RWPE1 (cell line): ENCODE measurements at regions not wholly inside any gene's neighbourhood (a gene's known extent, or its start where the extent isn't known, plus 50 kb on each side); places are given as distances from the start of the nearest gene placed in this dataset.
"Not testable (repeated sequence)": the region's sequence is repeated elsewhere in the genome, so short reads cannot be mapped to it uniquely, and the experiment has no call there.

Experiments
- CTCF ChIA-PET: fragments of 350-600 bp; sonication (Branson Sonifier 250); formaldehyde crosslinking; extraction: SDS; loops from one replicate; lab custom pipeline; 2021; lab: Yijun Ruan, JAX
- POLR2A ChIA-PET: fragments of 400-600 bp; formaldehyde crosslinking; extraction: SDS; loops from one replicate; lab custom pipeline; 2020; ENCODE audit warnings: antibody characterized with exemption; ENCODE audit not compliant: low non-redundant PET; lab: Yijun Ruan, JAX
- DNase-seq: peaks from one replicate; pipeline ENCODE4 v3.0.0; 2012; ENCODE audit warnings: low spot score
- H3K27ac ChIP-seq: fragments of 450-650 bp; 2 replicates; pipeline ENCODE4 v1.5.1; 2017
- TF ChIP-seq, protein P1 (sequence below): fragments of 450-650 bp; conservative IDR thresholded peaks from 2 replicates; pipeline ENCODE4 v1.5.1; 2017; ENCODE audit warnings: low read depth, mild to moderate bottlenecking

DNA sequence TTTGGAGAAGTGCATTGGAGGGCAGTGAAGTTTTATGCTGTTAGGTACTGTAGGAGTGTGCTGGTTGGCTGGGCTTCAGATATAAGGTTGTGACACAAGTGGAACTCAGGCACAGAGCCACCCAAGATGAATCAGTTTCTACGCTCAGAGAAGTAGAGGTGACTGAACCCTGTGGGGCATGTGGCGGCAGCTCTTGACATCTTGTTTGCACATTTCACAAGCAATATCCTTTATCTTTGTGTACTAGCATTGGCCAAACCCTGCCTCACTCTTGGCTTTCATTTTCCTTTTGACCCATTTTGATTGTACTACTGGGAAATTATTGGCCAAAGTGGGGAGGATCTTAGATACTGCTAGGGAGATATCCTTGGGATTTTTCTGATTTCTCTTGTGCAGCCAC lies 110.0 kb downstream of the PSAT1 start:
- ChIA-PET POLR2A (no interaction called here), CTCF (interaction anchor here (0.5 kb wide), 1 partner anchor 1027 kb away, joined by 7 read pairs; no protein-coding TSS in a partner anchor)
- no peak for DNase-seq
- no peak overlapping the region for H3K27ac ChIP-seq
- TF ChIP-seq, protein P1, sequence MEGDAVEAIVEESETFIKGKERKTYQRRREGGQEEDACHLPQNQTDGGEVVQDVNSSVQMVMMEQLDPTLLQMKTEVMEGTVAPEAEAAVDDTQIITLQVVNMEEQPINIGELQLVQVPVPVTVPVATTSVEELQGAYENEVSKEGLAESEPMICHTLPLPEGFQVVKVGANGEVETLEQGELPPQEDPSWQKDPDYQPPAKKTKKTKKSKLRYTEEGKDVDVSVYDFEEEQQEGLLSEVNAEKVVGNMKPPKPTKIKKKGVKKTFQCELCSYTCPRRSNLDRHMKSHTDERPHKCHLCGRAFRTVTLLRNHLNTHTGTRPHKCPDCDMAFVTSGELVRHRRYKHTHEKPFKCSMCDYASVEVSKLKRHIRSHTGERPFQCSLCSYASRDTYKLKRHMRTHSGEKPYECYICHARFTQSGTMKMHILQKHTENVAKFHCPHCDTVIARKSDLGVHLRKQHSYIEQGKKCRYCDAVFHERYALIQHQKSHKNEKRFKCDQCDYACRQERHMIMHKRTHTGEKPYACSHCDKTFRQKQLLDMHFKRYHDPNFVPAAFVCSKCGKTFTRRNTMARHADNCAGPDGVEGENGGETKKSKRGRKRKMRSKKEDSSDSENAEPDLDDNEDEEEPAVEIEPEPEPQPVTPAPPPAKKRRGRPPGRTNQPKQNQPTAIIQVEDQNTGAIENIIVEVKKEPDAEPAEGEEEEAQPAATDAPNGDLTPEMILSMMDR: no peak

DNA sequence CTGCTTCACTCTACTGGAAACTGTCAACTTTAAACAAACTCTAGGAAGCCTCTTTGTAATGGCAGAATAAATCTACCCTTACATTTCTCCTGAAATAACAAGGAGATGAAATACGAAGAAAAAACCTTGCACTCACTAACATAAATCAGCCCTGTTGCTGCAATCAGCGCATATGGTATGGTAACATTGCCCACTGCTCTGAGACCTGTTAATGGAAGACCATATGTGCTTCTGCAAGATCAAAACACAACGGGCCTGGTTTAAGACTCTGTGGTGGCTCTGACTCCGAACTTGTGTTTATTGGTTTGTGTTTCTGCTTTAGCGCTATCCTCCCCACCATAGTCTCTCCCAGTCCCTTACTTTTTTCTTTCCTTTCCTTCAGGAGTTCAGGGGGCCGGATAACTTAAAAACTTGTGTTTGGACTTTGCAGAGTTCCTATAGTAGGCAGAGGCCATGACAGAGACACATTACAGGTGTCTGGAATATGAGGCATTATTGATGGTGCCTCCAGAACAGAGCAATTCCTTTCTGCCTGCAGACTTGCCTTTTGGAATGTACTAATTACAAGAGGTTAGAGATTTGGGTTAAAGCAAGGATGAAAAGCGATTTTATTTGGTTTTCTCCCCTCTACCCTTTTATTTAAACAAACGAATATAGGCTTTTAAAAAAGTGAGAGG lies 110.8 kb downstream of the PSAT1 start:
- ChIA-PET CTCF (interaction anchor here (0.6 to 0.7 kb wide), 2 partner anchors 415 to 430 kb away, joined by 3 to 4 read pairs; no protein-coding TSS in a partner anchor), POLR2A (no interaction called here)
- no peak for DNase-seq
- TF ChIP-seq, protein P1: no peak
- no peak overlapping the region for H3K27ac ChIP-seq

DNA sequence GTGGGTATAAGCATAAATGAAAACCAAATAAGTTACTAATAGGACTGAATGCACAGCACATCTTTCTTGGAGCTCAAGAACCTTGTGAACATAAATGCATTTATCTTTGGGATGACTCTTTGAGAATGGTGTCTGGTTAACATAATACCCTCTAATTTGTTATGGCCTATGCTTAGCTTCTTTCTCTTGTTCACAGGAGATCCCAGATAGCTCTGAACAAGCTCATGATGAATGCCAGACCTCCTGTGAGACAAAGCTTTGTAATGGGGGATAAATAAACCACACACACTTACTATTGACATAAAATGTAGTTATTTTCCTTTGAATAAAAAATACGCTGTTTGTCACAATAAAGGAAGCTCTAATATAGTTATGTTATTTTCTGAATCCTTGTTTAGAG lies 111.5 kb downstream of the PSAT1 start:
- CTCF ChIA-PET: interaction anchor here (0.7 kb wide), 1 partner anchor 431 kb away, joined by 3 read pairs; no protein-coding TSS in a partner anchor
- POLR2A ChIA-PET: no interaction called here
- TF ChIP-seq, protein P1: no peak
- DNase-seq: no peak
- H3K27ac ChIP-seq: no peak overlapping the region

DNA sequence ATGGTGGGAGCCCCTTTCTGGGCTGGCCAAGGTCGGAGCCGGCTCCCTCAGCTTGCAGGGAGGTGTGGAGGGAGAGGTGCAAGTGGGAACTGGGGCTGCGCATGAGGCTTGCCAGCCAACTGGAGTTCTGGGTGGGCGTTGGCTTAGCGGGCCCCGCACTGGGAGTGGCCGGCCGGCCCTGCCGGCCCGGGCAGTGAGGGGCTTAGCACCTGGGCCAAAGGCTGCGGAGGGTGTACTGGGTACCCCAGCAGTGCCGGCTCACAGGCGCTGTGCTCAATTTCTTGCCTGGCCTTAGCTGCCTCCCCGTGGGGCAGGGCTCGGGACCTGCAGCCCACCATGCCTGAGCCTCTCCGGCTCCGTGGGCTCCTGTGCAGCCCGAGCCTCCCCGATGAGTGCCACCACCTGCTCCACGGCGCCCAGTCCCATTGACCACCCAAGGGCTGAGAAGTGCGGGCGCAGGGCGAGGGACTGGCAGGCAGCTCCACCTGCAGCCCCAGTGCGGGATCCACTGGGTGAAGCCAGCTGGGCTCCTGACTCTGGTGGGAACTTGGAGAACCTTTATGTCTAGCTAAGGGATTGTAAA lies 113.1 kb downstream of the PSAT1 start:
- H3K27ac ChIP-seq, POLR2A ChIA-PET, DNase-seq: not testable (repeated sequence)
- CTCF ChIA-PET: interaction anchor here (0.6 kb wide), 1 partner anchor 920 kb away, joined by 4 read pairs; no protein-coding TSS in a partner anchor

DNA sequence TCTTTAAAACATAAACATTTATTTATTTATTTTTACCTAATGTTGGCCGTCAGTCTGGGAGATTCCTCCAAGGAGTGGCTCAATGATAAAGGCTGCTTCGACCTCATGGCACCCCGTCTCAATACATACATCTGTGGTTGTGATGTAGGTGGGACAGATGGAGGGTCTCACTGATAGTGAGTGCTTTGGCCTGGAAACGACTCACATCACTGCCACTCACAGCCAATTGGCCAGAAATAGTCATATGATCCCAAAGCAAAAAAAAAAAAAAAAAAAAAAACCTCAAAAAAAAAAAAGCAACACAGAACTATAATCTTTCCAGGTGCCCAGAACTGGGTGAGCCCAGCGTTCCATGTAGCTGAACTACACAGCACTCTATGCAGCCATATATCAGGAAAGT lies 125.4 kb downstream of the PSAT1 start:
- CTCF ChIA-PET: interaction anchor here (0.7 kb wide), 1 partner anchor 52 kb away, joined by 5 read pairs; no protein-coding TSS in a partner anchor
- POLR2A ChIA-PET: no interaction called here
- TF ChIP-seq, protein P1: no peak

DNA sequence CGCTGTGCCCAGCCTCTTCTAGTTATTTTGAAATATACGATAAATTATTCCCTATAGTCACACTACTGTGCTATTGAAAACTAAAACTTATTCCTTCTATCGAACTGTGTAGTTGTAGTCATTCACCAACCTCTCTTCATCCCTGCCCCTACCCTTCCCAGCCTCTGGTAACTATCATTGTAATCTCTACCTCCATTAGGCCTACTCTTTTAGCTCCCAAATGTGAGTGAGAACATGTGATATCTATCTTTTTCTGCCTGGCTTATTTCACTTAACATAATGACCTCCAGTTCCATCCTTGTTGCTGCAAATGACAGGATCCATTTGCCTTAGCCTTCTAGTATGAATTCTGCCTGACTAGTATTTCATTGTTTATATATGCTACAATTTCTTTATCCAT lies 127.4 kb downstream of the PSAT1 start:
- ChIA-PET POLR2A (no interaction called here), CTCF (interaction anchor here (0.7 kb wide), 1 partner anchor 1451 kb away, joined by 4 read pairs; no protein-coding TSS in a partner anchor)
- TF ChIP-seq, protein P1: no peak

More for the DNA sequence above, 125.4 kb downstream of the PSAT1 start:
- no peak for DNase-seq
- no peak overlapping the region for H3K27ac ChIP-seq

DNA sequence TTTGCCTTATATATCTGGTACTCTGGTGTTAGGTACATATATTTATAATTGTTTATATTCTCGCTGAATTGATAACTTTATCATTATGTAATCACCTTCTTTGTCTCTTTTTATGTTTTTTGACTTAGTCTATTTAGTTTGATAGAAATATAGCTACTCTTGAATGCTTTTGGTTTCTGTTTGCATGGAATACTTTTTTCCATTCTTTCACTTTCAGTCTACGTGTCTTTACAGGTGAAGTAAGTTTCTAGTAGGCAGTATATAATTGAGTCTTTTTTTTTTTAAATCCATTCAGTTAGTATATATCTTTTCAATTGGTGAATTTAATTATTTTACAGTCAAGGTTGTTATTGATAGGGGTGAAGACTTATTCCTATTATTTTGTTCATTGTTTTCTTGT lies 131.7 kb downstream of the PSAT1 start:
- no peak for DNase-seq
- no peak overlapping the region for H3K27ac ChIP-seq
- ChIA-PET POLR2A (no interaction called here), CTCF (no interaction called here)
- TF ChIP-seq, protein P1: no peak

More for the DNA sequence above, 127.4 kb downstream of the PSAT1 start:
- no peak for DNase-seq
- no peak overlapping the region for H3K27ac ChIP-seq
